MM.1S (cell line): ENCODE measurements at regions not wholly inside any gene's neighbourhood (a gene's known extent, or its start where the extent isn't known, plus 50 kb on each side); places are given as distances from the start of the nearest gene placed in this dataset.

Experiments
- DNase-seq: peaks from one replicate; pipeline ENCODE4 v3.0.0-alpha.2; 2015
- H2AFZ ChIP-seq: fragments of 300-600 bp; sonication (generic); 2 replicates; pipeline ENCODE4 v1.6.0; 2016; ENCODE audit warnings: antibody characterized with exemption, low read length
- H3F3A ChIP-seq: fragments of 300-600 bp; sonication (generic); 2 replicates; pipeline ENCODE4 v1.6.1; 2016; ENCODE audit warnings: mild to moderate bottlenecking, antibody characterized with exemption, low read length, moderate library complexity, mixed read lengths; ENCODE audit not compliant: insufficient read depth
- H3K27ac ChIP-seq: fragments of 300-600 bp; sonication (generic); 2 replicates; pipeline ENCODE4 v1.5.1; 2016; ENCODE audit warnings: mild to moderate bottlenecking, low read length
- H3K27me3 ChIP-seq: fragments of 300-600 bp; sonication (generic); replicated peaks from 2 replicates; pipeline ENCODE4 v1.6.0; 2016; ENCODE audit warnings: low read length; ENCODE audit not compliant: insufficient read depth
- H3K36me3 ChIP-seq: fragments of 300-600 bp; sonication (generic); replicated peaks from 2 replicates; pipeline ENCODE4 v1.6.1; 2016; ENCODE audit warnings: mild to moderate bottlenecking, low read length, mixed read lengths; ENCODE audit not compliant: insufficient read depth
- H3K4me1 ChIP-seq: fragments of 300-600 bp; sonication (generic); 2 replicates; pipeline ENCODE4 v1.6.1; 2016; ENCODE audit warnings: low read length, mixed read lengths
- H3K4me2 ChIP-seq: fragments of 300-600 bp; sonication (generic); 2 replicates; pipeline ENCODE4 v1.6.0; 2016; ENCODE audit warnings: low read depth, low read length
- H3K4me3 ChIP-seq: fragments of 300-600 bp; sonication (generic); 2 replicates; pipeline ENCODE4 v1.5.1; 2016; ENCODE audit warnings: low read length, mixed read lengths
- H3K79me2 ChIP-seq: fragments of 300-600 bp; sonication (generic); 2 replicates; pipeline ENCODE4 v1.6.1; 2016; ENCODE audit warnings: mixed run types, low read length, mixed read lengths
- H3K9ac ChIP-seq: fragments of 300-600 bp; sonication (generic); 2 replicates; pipeline ENCODE4 v1.6.1; 2016; ENCODE audit warnings: low read length, mixed read lengths
- H3K9me2 ChIP-seq: fragments of 300-600 bp; sonication (generic); replicated peaks from 2 replicates; pipeline ENCODE4 v1.6.1; 2016; ENCODE audit warnings: mild to moderate bottlenecking, low read length, mixed read lengths; ENCODE audit not compliant: insufficient read depth
- H3K9me3 ChIP-seq: fragments of 300-600 bp; sonication (generic); replicated peaks from 2 replicates; pipeline ENCODE4 v1.6.1; 2016; ENCODE audit warnings: mild to moderate bottlenecking, low read length, mixed read lengths; ENCODE audit not compliant: insufficient read depth
- H4K20me1 ChIP-seq: fragments of 300-600 bp; sonication (generic); 2 replicates; pipeline ENCODE4 v1.6.1; 2016; ENCODE audit warnings: mild to moderate bottlenecking, low read length, moderate library complexity, mixed read lengths; ENCODE audit not compliant: insufficient read depth
- EZH2 ChIP-seq: fragments of 300-600 bp; sonication (generic); optimal IDR thresholded peaks from 2 replicates; pipeline ENCODE3; 2017; ENCODE audit warnings: low read depth, mild to moderate bottlenecking, antibody characterized with exemption, low read length, mixed read lengths
- EZH2phosphoT487 ChIP-seq: fragments of 300-600 bp; sonication (generic); IDR thresholded peaks from 2 replicates; pipeline ENCODE4 v1.6.1; 2018; ENCODE audit warnings: antibody characterized with exemption, low read length
- TF ChIP-seq, protein P1 (sequence below): fragments of 300-600 bp; sonication (generic); IDR thresholded peaks from 2 replicates; pipeline ENCODE4 v1.5.1; 2016; ENCODE audit warnings: antibody characterized with exemption, low read length, mixed read lengths

DNA sequence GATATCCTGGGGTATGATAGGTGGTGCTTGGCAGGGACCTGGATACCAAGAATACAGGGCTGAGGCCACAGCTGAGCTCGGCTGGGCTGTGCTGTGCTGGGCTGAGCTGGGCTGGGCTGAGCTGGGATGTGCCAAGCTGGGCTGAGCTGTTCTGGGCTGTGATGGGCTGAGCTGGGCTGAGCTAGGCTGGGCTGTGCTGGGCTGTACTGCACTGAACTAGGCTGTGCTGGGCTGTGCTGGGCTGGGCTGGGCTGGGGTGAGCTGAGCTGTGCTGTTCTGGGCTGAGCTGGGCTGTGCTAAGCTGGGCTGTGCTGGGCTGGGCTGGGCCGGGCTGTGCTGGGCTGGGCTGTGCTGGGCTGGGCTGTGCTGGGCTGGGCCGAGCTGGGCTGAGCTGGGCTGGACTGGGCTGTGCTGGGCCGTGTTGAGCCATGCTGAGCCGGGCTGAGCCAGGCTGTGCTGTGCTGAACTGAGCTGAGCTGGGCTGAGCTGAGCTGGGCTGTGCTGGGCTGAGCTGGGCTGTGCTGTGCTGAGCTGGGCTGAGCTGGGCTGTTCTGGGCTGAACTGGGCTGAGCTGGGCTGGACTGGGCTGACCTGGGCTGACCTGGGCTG, 94.7 kb upstream of the ACTRT2 start:
- no peaks in the 10 kb centered on the region for H3K36me3 ChIP-seq
- no peaks in the 10 kb centered on the region for H3F3A ChIP-seq
- H3K4me1 ChIP-seq = no peaks in the 10 kb centered on the region
- H3K79me2 ChIP-seq = no peaks in the 10 kb centered on the region
- H3K9me3 ChIP-seq = no peaks in the 10 kb centered on the region
- no peak overlapping the region for H3K9ac ChIP-seq
- TF ChIP-seq EZH2 = no peak
- TF ChIP-seq, protein P1, sequence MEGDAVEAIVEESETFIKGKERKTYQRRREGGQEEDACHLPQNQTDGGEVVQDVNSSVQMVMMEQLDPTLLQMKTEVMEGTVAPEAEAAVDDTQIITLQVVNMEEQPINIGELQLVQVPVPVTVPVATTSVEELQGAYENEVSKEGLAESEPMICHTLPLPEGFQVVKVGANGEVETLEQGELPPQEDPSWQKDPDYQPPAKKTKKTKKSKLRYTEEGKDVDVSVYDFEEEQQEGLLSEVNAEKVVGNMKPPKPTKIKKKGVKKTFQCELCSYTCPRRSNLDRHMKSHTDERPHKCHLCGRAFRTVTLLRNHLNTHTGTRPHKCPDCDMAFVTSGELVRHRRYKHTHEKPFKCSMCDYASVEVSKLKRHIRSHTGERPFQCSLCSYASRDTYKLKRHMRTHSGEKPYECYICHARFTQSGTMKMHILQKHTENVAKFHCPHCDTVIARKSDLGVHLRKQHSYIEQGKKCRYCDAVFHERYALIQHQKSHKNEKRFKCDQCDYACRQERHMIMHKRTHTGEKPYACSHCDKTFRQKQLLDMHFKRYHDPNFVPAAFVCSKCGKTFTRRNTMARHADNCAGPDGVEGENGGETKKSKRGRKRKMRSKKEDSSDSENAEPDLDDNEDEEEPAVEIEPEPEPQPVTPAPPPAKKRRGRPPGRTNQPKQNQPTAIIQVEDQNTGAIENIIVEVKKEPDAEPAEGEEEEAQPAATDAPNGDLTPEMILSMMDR = no peak
- TF ChIP-seq EZH2phosphoT487 = no peak
- no peak for DNase-seq
- H2AFZ ChIP-seq = no peak overlapping the region
- H3K4me2 ChIP-seq = no peak overlapping the region
- H4K20me1 ChIP-seq = no peaks in the 10 kb centered on the region
- no peak overlapping the region for H3K27ac ChIP-seq
- no peak overlapping the region for H3K4me3 ChIP-seq
- H3K27me3 ChIP-seq = peaks cover 91% of the 10 kb centered on the region
- H3K9me2 ChIP-seq = no peaks in the 10 kb centered on the region

DNA sequence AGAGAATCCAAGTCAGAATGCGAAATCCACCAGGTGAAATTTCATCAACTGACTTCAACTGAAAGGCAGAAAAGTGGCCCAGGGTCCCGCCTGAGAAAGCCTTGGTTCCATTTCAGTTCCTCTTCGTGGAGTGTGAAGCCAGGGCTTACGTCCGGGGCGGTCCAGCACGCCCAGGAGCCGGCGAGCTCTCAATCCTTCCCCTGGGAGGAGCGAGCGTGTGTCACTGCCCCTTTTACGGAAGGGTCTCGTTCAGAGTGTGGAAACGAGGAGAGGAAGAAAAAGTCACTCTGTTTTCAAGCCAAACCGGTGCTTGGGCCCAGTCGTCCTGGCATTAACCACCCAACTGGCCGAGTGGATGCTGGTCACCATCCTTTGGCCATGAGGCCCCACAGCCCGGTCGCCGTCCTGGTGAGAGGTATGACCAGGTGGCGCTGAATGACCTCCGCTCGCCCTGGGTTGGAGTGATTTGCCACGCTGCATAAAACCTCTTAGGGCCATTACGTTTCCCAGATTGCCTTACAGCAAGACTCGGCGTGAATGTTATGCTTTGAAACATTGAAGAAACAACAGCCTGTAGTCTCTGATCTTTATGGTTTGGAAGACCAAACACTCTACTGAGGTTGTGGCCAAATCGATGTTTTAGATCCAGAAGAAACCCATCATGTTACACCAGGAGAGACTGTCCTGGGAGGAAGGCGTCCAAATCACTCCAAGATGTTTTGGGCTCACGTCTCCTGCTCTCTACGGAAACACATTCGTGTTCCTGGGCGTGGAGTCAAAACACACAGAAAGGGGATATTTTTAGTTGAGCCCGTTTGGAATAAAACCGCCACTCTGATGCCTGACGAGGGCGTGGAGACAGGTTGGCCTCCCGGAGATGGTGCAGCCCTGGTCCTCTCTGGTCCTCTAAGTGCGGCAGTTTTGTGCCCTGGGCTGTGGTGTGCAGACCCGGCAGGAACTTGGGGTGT, 93.6 kb upstream of the ACTRT2 start:
- Histone ChIP-seq H3K27ac (no peak overlapping the region), H2AFZ (no peak overlapping the region), H4K20me1 (no peaks in the 10 kb centered on the region), H3K4me3 (no peak overlapping the region), H3K27me3 (peaks cover 93% of the 10 kb centered on the region), H3K9ac (no peak overlapping the region), H3K36me3 (no peaks in the 10 kb centered on the region), H3K4me1 (no peaks in the 10 kb centered on the region), H3K79me2 (no peaks in the 10 kb centered on the region), H3K9me3 (no peaks in the 10 kb centered on the region), H3F3A (no peaks in the 10 kb centered on the region), H3K4me2 (no peak overlapping the region), H3K9me2 (no peaks in the 10 kb centered on the region)
- no peak for DNase-seq
- TF ChIP-seq, protein P1 = no peak
- TF ChIP-seq EZH2 (no peak), EZH2phosphoT487 (no peak)

DNA sequence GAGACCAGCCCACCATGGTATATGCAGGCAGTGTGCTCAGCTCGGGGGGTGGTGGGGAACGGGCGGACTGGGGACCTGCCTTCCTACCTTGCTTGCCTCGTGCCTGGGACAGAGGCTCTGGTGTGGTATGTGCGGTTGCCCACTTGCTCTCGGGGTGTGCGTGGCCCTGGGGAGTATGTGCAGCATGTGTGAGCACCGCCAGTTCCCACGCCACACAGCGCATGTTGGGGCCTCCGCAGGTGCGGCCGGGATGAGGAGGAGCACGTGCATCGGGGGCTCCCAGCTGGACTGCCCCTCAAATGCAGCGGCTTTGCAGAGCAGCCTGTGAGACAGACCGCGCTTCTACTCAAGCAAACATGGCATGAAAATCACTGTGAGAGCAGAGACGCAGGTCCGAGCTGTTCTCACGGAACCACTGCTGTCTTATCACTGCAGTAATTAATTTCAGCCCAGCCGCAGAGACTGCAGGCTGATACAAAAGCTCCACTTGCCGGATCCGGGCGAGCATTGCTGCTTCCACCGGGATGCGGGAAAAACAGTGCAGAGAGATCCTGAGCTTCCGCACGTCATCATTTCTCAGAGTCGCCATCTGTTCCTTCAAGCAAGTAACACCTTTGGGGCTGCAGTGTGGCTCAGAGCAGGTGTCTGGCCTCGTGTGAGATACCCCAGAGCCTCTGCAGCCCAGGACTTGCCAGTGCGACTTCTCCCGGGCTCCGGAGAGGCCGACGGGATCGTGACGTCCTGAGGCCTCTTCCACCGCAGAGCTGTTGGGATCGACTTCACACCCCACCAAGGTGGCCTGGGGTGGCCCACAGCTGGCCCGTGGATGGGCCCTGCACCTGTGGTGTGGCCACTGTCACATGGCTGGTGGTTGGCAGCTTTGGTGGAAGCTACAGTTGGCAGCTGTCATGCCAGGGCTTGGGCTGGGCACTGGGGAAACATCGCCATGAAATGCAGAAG, 92.6 kb upstream of the ACTRT2 start:
- Histone ChIP-seq H3K79me2 (no peaks in the 10 kb centered on the region), H3K27me3 (peaks cover 93% of the 10 kb centered on the region), H3K4me1 (no peaks in the 10 kb centered on the region), H4K20me1 (no peaks in the 10 kb centered on the region), H3F3A (no peaks in the 10 kb centered on the region), H3K9me3 (no peaks in the 10 kb centered on the region), H3K4me3 (no peak overlapping the region), H3K36me3 (no peaks in the 10 kb centered on the region), H3K4me2 (no peak overlapping the region), H3K27ac (no peak overlapping the region), H3K9me2 (no peaks in the 10 kb centered on the region), H2AFZ (no peak overlapping the region), H3K9ac (no peak overlapping the region)
- TF ChIP-seq EZH2phosphoT487 = no peak
- TF ChIP-seq EZH2 = no peak
- TF ChIP-seq, protein P1 = no peak
- DNase-seq = no peak
